ENCODE measurements at regions not wholly inside any gene's neighbourhood (a gene's known extent, or its start where the extent isn't known, plus 50 kb on each side); places are given as distances from the start of the nearest gene placed in this dataset.

GRCh38 chr13:40471076-40471475, 195.4 kb downstream of the FOXO1 start:
- Histone ChIP-seq H3K36me3 (replicated peaks in 1 of 2; ENCODE audit: control insufficient read depth in 2 of 2, insufficient read depth in 2 of 2, low read length in 2 of 2) (no peaks in the 10 kb centered on the region), H4K91ac (ENCODE audit: low read depth, low read length, poor library complexity) (no peak overlapping the region), H2AK5ac (ENCODE audit: low read depth, low read length) (no peak overlapping the region), H3K79me1 (ENCODE audit: low read depth, low read length) (no peaks in the 10 kb centered on the region), H3K27me3 (ENCODE audit: control insufficient read depth in 3 of 3, insufficient read depth in 3 of 3, low read depth in 1 of 3, low read length in 3 of 3) (no peaks in the 10 kb centered on the region), H2AFZ (ENCODE audit: low read length) (no peak overlapping the region), H3K14ac (ENCODE audit: low read length) (no peak overlapping the region), H2BK120ac (ENCODE audit: low read depth, low read length) (no peak overlapping the region), H3K9ac (ENCODE audit: low read depth, low read length, poor library complexity) (no peak overlapping the region), H3K4me3 (ENCODE audit: low read length in 2 of 2) (no peak overlapping the region), H2BK5ac (ENCODE audit: low read length) (no peak overlapping the region), H3K4ac (ENCODE audit: low read length) (no peak overlapping the region), H3K4me1 (ENCODE audit: control insufficient read depth in 2 of 2, insufficient read depth in 1 of 2, low read depth in 1 of 2, low read length in 2 of 2) (no peaks in the 10 kb centered on the region), H3K23ac (ENCODE audit: low read depth, low read length, poor library complexity) (no peak overlapping the region), H4K8ac (ENCODE audit: low read depth, low read length) (no peak overlapping the region), H2BK12ac (ENCODE audit: low read length) (no peak overlapping the region), H2BK15ac (ENCODE audit: low read length) (no peak overlapping the region), H3K18ac (ENCODE audit: low read length) (no peak overlapping the region), H3K9me3 (replicated peaks in 1 of 2; ENCODE audit: control insufficient read depth in 2 of 2, insufficient read depth in 1 of 2, low read depth in 1 of 2, low read length in 2 of 2) (peaks cover 0 to 9% of the 10 kb centered on the region in 2 donors), H3K27ac (replicated peaks; ENCODE audit: low read length) (no peak overlapping the region), H3K4me2 (ENCODE audit: insufficient read depth, low read length, poor library complexity, severe bottlenecking) (no peak overlapping the region)
- DNase-seq (ENCODE audit: low spot score): no peak
- no CpG with 5 or more reads among the region's 5 CpGs for WGBS, 2 donors (ENCODE audit: extremely low coverage in 2 of 2, insufficient read length in 2 of 2, insufficient replicate concordance in 1 of 2)

DNA sequence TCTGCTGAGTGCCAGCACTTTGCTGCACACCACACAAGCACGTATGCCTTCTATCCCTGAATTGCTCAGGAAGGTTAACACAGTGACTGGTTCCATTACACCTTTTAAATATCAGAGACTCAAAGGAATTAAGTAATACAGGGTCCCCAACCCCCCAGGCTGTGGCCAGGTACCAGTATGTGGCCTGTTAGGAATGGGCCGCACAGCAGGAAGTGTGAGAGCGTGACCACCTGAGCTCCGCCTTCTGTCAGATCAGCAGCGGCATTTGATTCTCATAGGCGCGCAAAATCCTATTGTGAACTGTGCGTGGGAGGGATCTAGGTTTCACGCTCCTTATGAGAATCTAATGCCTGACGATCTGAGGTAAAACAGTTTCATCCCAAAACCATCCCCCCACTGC, 194.5 kb downstream of the FOXO1 start:
- Histone ChIP-seq H3K4ac (ENCODE audit: low read length) (no peak overlapping the region), H2BK5ac (ENCODE audit: low read length) (no peak overlapping the region)
- WGBS, 2 donors (ENCODE audit: extremely low coverage in 2 of 2, insufficient read length in 2 of 2, insufficient replicate concordance in 1 of 2): no CpG with 5 or more reads among the region's 10 CpGs

GRCh38 chr13:40472427-40473220, 193.8 kb downstream of the FOXO1 start:
- Histone ChIP-seq H2BK12ac (ENCODE audit: low read length) (no peak overlapping the region), H3K9me3 (replicated peaks in 1 of 2; ENCODE audit: control insufficient read depth in 2 of 2, insufficient read depth in 1 of 2, low read depth in 1 of 2, low read length in 2 of 2) (peaks cover 0 to 9% of the 10 kb centered on the region in 2 donors), H3K36me3 (replicated peaks in 1 of 2; ENCODE audit: control insufficient read depth in 2 of 2, insufficient read depth in 2 of 2, low read length in 2 of 2) (no peaks in the 10 kb centered on the region), H2BK120ac (ENCODE audit: low read depth, low read length) (no peak overlapping the region), H3K4ac (ENCODE audit: low read length) (no peak overlapping the region), H3K4me3 (ENCODE audit: low read length in 2 of 2) (no peak overlapping the region), H3K9ac (ENCODE audit: low read depth, low read length, poor library complexity) (no peak overlapping the region), H4K91ac (ENCODE audit: low read depth, low read length, poor library complexity) (no peak overlapping the region), H3K79me1 (ENCODE audit: low read depth, low read length) (no peaks in the 10 kb centered on the region), H2AFZ (ENCODE audit: low read length) (no peak overlapping the region), H3K4me2 (ENCODE audit: insufficient read depth, low read length, poor library complexity, severe bottlenecking) (no peak overlapping the region), H3K14ac (ENCODE audit: low read length) (no peak overlapping the region), H2AK5ac (ENCODE audit: low read depth, low read length) (no peak overlapping the region), H2BK5ac (ENCODE audit: low read length) (no peak overlapping the region), H4K8ac (ENCODE audit: low read depth, low read length) (no peak overlapping the region), H3K27me3 (ENCODE audit: control insufficient read depth in 3 of 3, insufficient read depth in 3 of 3, low read depth in 1 of 3, low read length in 3 of 3) (no peaks in the 10 kb centered on the region), H3K18ac (ENCODE audit: low read length) (peak overlapping the region; percentile 30), H3K23ac (ENCODE audit: low read depth, low read length, poor library complexity) (no peak overlapping the region), H2BK15ac (ENCODE audit: low read length) (peak overlapping the region; percentile 20), H3K27ac (replicated peaks; ENCODE audit: low read length) (no peak overlapping the region), H3K4me1 (ENCODE audit: control insufficient read depth in 2 of 2, insufficient read depth in 1 of 2, low read depth in 1 of 2, low read length in 2 of 2) (peaks cover 3% of the 10 kb centered on the region in 2 donors)
- no CpG with 5 or more reads among the region's 8 CpGs for WGBS, 2 donors (ENCODE audit: extremely low coverage in 2 of 2, insufficient read length in 2 of 2, insufficient replicate concordance in 1 of 2)
- DNase-seq (ENCODE audit: low spot score): no peak

More for the DNA sequence above, 194.5 kb downstream of the FOXO1 start:
- no peaks in the 10 kb centered on the region for H3K36me3 ChIP-seq (replicated peaks in 1 of 2; ENCODE audit: control insufficient read depth in 2 of 2, insufficient read depth in 2 of 2, low read length in 2 of 2)
- no peak overlapping the region for H2BK12ac ChIP-seq (ENCODE audit: low read length)
- H3K23ac ChIP-seq (ENCODE audit: low read depth, low read length, poor library complexity): no peak overlapping the region
- H3K4me3 ChIP-seq (ENCODE audit: low read length in 2 of 2): no peak overlapping the region
- no peak overlapping the region for H2AK5ac ChIP-seq (ENCODE audit: low read depth, low read length)
- no peak for DNase-seq (ENCODE audit: low spot score)
- H3K9ac ChIP-seq (ENCODE audit: low read depth, low read length, poor library complexity): no peak overlapping the region
- no peak overlapping the region for H2BK15ac ChIP-seq (ENCODE audit: low read length)
- H3K4me1 ChIP-seq (ENCODE audit: control insufficient read depth in 2 of 2, insufficient read depth in 1 of 2, low read depth in 1 of 2, low read length in 2 of 2): peaks cover 0 to 3% of the 10 kb centered on the region in 2 donors
- H4K8ac ChIP-seq (ENCODE audit: low read depth, low read length): no peak overlapping the region
- H2AFZ ChIP-seq (ENCODE audit: low read length): no peak overlapping the region
- H3K27ac ChIP-seq (replicated peaks; ENCODE audit: low read length): no peak overlapping the region
- peaks cover 0 to 9% of the 10 kb centered on the region in 2 donors for H3K9me3 ChIP-seq (replicated peaks in 1 of 2; ENCODE audit: control insufficient read depth in 2 of 2, insufficient read depth in 1 of 2, low read depth in 1 of 2, low read length in 2 of 2)
- no peaks in the 10 kb centered on the region for H3K27me3 ChIP-seq (ENCODE audit: control insufficient read depth in 3 of 3, insufficient read depth in 3 of 3, low read depth in 1 of 3, low read length in 3 of 3)
- H3K18ac ChIP-seq (ENCODE audit: low read length): no peak overlapping the region
- H3K79me1 ChIP-seq (ENCODE audit: low read depth, low read length): no peaks in the 10 kb centered on the region
- no peak overlapping the region for H2BK120ac ChIP-seq (ENCODE audit: low read depth, low read length)
- H3K14ac ChIP-seq (ENCODE audit: low read length): no peak overlapping the region
- no peak overlapping the region for H4K91ac ChIP-seq (ENCODE audit: low read depth, low read length, poor library complexity)
- H3K4me2 ChIP-seq (ENCODE audit: insufficient read depth, low read length, poor library complexity, severe bottlenecking): no peak overlapping the region

- Histone ChIP-seq H3K9me3 (replicated peaks in 1 of 2; ENCODE audit: control insufficient read depth in 2 of 2, insufficient read depth in 1 of 2, low read depth in 1 of 2, low read length in 2 of 2) (peaks cover 0 to 9% of the 10 kb centered on the region in 2 donors), H3K4me2 (ENCODE audit: insufficient read depth, low read length, poor library complexity, severe bottlenecking) (no peak overlapping the region)
These were observed 190.8 kb downstream of the FOXO1 start for GRCh38 chr13:40475617-40476016.

More at GRCh38 chr13:40475617-40476016, 190.8 kb downstream of the FOXO1 start:
- Histone ChIP-seq H3K79me1 (ENCODE audit: low read depth, low read length) (no peaks in the 10 kb centered on the region), H2BK12ac (ENCODE audit: low read length) (no peak overlapping the region), H3K4me1 (ENCODE audit: control insufficient read depth in 2 of 2, insufficient read depth in 1 of 2, low read depth in 1 of 2, low read length in 2 of 2) (peaks cover 7 to 18% of the 10 kb centered on the region in 2 donors), H3K4ac (ENCODE audit: low read length) (no peak overlapping the region), H4K8ac (ENCODE audit: low read depth, low read length) (no peak overlapping the region), H3K36me3 (replicated peaks in 1 of 2; ENCODE audit: control insufficient read depth in 2 of 2, insufficient read depth in 2 of 2, low read length in 2 of 2) (no peaks in the 10 kb centered on the region), H3K27ac (replicated peaks; ENCODE audit: low read length) (no peak overlapping the region), H2BK120ac (ENCODE audit: low read depth, low read length) (no peak overlapping the region), H3K27me3 (ENCODE audit: control insufficient read depth in 3 of 3, insufficient read depth in 3 of 3, low read depth in 1 of 3, low read length in 3 of 3) (no peaks in the 10 kb centered on the region), H4K91ac (ENCODE audit: low read depth, low read length, poor library complexity) (no peak overlapping the region), H2BK5ac (ENCODE audit: low read length) (no peak overlapping the region), H2AK5ac (ENCODE audit: low read depth, low read length) (no peak overlapping the region), H2BK15ac (ENCODE audit: low read length) (no peak overlapping the region), H3K4me3 (ENCODE audit: low read length in 2 of 2) (no peak overlapping the region), H3K18ac (ENCODE audit: low read length) (no peak overlapping the region), H3K9ac (ENCODE audit: low read depth, low read length, poor library complexity) (no peak overlapping the region), H3K14ac (ENCODE audit: low read length) (no peak overlapping the region), H3K23ac (ENCODE audit: low read depth, low read length, poor library complexity) (no peak overlapping the region), H2AFZ (ENCODE audit: low read length) (no peak overlapping the region)
- no peak for DNase-seq (ENCODE audit: low spot score)
- WGBS, 2 donors (ENCODE audit: extremely low coverage in 2 of 2, insufficient read length in 2 of 2, insufficient replicate concordance in 1 of 2): no CpG with 5 or more reads among the region's 3 CpGs

Data from neuronal stem cell (in vitro differentiated cells).